HCT116 (cell line): ENCODE measurements at regions not wholly inside any gene's neighbourhood (a gene's known extent, or its start where the extent isn't known, plus 50 kb on each side); places are given as distances from the start of the nearest gene placed in this dataset.

Experiments used
- ATAC-seq: fragments of 200-7000 bp; cut with Tn5 transposase; 2 replicates; pipeline ENCODE4 v1.9.1; 2020; ENCODE audit warnings: mild to moderate bottlenecking, moderate library complexity
- BruUV-seq: library from RNA; stranded (reverse); fragments of 400-500 nt; replicated peaks from 2 replicates; lab custom pipeline; 2021; lab: Mats Ljungman, UMichigan
- CTCF ChIA-PET: fragments of 300-600 bp; sonication (Branson Sonifier 250); formaldehyde crosslinking; loops from one replicate; lab custom pipeline; 2021; ENCODE audit warnings: antibody characterized with exemption; lab: Charles Lee
- POLR2A ChIA-PET: fragments of 300-600, 350-600 bp; sonication (Branson Sonifier 250); formaldehyde crosslinking; loops from one replicate; lab custom pipeline; 2021; ENCODE audit warnings: antibody characterized with exemption; lab: Charles Lee
- RAD21 ChIA-PET, 2 experiments: fragments of 300-600 bp; sonication (Branson Sonifier 250); formaldehyde crosslinking; loops; one replicate each; lab custom pipeline; 2023; ENCODE audit warnings: low total read pairs in 2 of 2; ENCODE audit not compliant: uncharacterized antibody in 2 of 2, unreplicated experiment in 2 of 2, low non-redundant PET in 1 of 2; lab: Charles Lee
- DNase-seq: peaks from one replicate; pipeline ENCODE4 v3.0.0-alpha.2; 2010; ENCODE audit warnings: low read depth, low spot score
- H2AFZ ChIP-seq: fragments of 200-600 bp; shearing (Covaris generic), sonication (generic); 2 replicates; pipeline ENCODE4 v1.6.1; 2017; ENCODE audit warnings: low read depth, mixed run types, mixed read lengths, antibody characterized with exemption, low read length; ENCODE audit not compliant: poor library complexity, severe bottlenecking
- H3K27ac ChIP-seq: 2 replicates; pipeline ENCODE4 v1.5.1; 2012; ENCODE audit warnings: low read depth, low read length
- H3K27me3 ChIP-seq: fragments of 200-600 bp; sonication (generic); 2 replicates; pipeline ENCODE4 v1.6.1; 2016; ENCODE audit warnings: mixed run types, low read length, mixed read lengths; ENCODE audit not compliant: insufficient read depth
- H3K36me3 ChIP-seq, 2 experiments: fragments of 200-500 bp in 1 of 2; fragments of 200-600 bp in 1 of 2; sonication (Bioruptor generic) in 1 of 2; sonication (generic) in 1 of 2; 2 replicates each; pipeline versions ENCODE4 v1.5.1 to v1.6.1; 2014 to 2016; ENCODE audit warnings: low read length in 2 of 2, inconsistent platforms in 1 of 2, mixed read lengths in 1 of 2, mixed run types in 1 of 2; ENCODE audit not compliant: insufficient read depth in 2 of 2, control insufficient read depth in 1 of 2
- H3K4me1 ChIP-seq, 2 experiments: fragments of 200-600 bp in 1 of 2; sonication (generic) in 1 of 2; 2 replicates each; pipeline versions ENCODE4 v1.5.1 to v1.6.1; 2012 to 2017; ENCODE audit warnings: low read length in 2 of 2, inconsistent platforms in 1 of 2, mild to moderate bottlenecking in 1 of 2, mixed read lengths in 1 of 2, mixed run types in 1 of 2, moderate library complexity in 1 of 2; ENCODE audit not compliant: insufficient read depth in 2 of 2, control insufficient read depth in 1 of 2
- H3K4me2 ChIP-seq: fragments of 200-600 bp; sonication (generic); 2 replicates; pipeline ENCODE4 v1.6.1; 2017; ENCODE audit warnings: mixed run types, low read length, mixed read lengths
- H3K4me3 ChIP-seq, 2 experiments: fragments of 200-600 bp in 1 of 2; sonication (generic) in 1 of 2; replicated peaks in 1 of 2; 2 replicates each; pipeline ENCODE4 v1.5.1; 2011 to 2016; ENCODE audit warnings: low read length in 2 of 2, control low read depth in 1 of 2, low read depth in 1 of 2, mild to moderate bottlenecking in 1 of 2, mixed read lengths in 1 of 2, mixed run types in 1 of 2
- H3K79me2 ChIP-seq: fragments of 200-600 bp; sonication (generic); 2 replicates; pipeline ENCODE4 v1.6.1; 2017; ENCODE audit warnings: mild to moderate bottlenecking, mixed run types, low read length, moderate library complexity, mixed read lengths; ENCODE audit not compliant: insufficient read depth
- H3K9ac ChIP-seq: fragments of 200-600 bp; sonication (generic); 2 replicates; pipeline ENCODE4 v1.6.1; 2016; ENCODE audit warnings: low read length, mixed read lengths
- H3K9me2 ChIP-seq: fragments of 200-600 bp; sonication (generic), shearing (Covaris generic); 2 replicates; pipeline ENCODE4 v1.6.1; 2017; ENCODE audit warnings: mixed run types, mild to moderate bottlenecking, moderate library complexity; ENCODE audit not compliant: insufficient read depth
- H3K9me3 ChIP-seq, 2 experiments: fragments of 200-500 bp in 1 of 2; fragments of 200-600 bp in 1 of 2; sonication (Bioruptor generic) in 1 of 2; sonication (generic) in 1 of 2; 2 replicates each; pipeline ENCODE4 v1.6.1; 2014 to 2017; ENCODE audit warnings: low read length in 2 of 2, mixed read lengths in 2 of 2, inconsistent platforms in 1 of 2, low read depth in 1 of 2, mild to moderate bottlenecking in 1 of 2, mixed run types in 1 of 2, moderate library complexity in 1 of 2; ENCODE audit not compliant: control insufficient read depth in 1 of 2, insufficient read depth in 1 of 2
- H4K20me1 ChIP-seq: fragments of 200-600 bp; sonication (generic), shearing (Covaris generic); 2 replicates; pipeline ENCODE4 v1.6.1; 2017; ENCODE audit warnings: mixed run types, mild to moderate bottlenecking, moderate library complexity; ENCODE audit not compliant: insufficient read depth
- ATF3 ChIP-seq: IDR thresholded peaks from 2 replicates; pipeline ENCODE4 v1.6.1; 2012
- EZH2 ChIP-seq: fragments of 200-600 bp; sonication (generic); IDR thresholded peaks from 2 replicates; pipeline ENCODE4 v1.6.1; 2017; ENCODE audit warnings: antibody characterized with exemption, mixed run types
- EZH2phosphoT487 ChIP-seq: fragments of 200-600 bp; IDR thresholded peaks from 2 replicates; pipeline ENCODE4 v1.6.1; 2018; ENCODE audit warnings: antibody characterized with exemption, borderline replicate concordance
- MAX ChIP-seq: IDR thresholded peaks from 2 replicates; pipeline ENCODE4 v1.6.1; 2012
- TCF7L2 ChIP-seq: IDR thresholded peaks from 2 replicates; pipeline ENCODE4 v1.7.0; 2011; ENCODE audit warnings: borderline replicate concordance, inconsistent platforms; ENCODE audit not compliant: insufficient read depth, insufficient read length; ENCODE audit errors: extremely low read depth
- YY1 ChIP-seq: IDR thresholded peaks from 2 replicates; pipeline ENCODE4 v1.6.1; 2011; ENCODE audit warnings: low read length, low read depth, moderate library complexity, mild to moderate bottlenecking; ENCODE audit not compliant: insufficient replicate concordance; ENCODE audit errors: extremely low read depth
- ZBTB33 ChIP-seq: IDR thresholded peaks from 2 replicates; pipeline ENCODE4 v1.6.1; 2011; ENCODE audit warnings: mild to moderate bottlenecking, low read length, moderate library complexity; ENCODE audit not compliant: insufficient replicate concordance; ENCODE audit errors: extremely low read depth
- ZFX ChIP-seq: fragments of 450-650 bp; IDR thresholded peaks from 2 replicates; pipeline ENCODE4 v1.6.1; 2017
- ZNF274 ChIP-seq: fragments of 200-500 bp; sonication (Bioruptor generic); IDR thresholded peaks from 2 replicates; pipeline ENCODE4 v1.6.1; 2014; ENCODE audit warnings: mild to moderate bottlenecking, low read depth, low read length, inconsistent platforms
- intact Hi-C: fragments of 100-400 bp; cut with micrococcal nuclease; formaldehyde crosslinking; loops from 2 replicates; pipeline ENCODE4 v1.10.0; 2022

GRCh38 chr12:125515887-125516286, 450.7 kb downstream of the AACS start:
- Histone ChIP-seq H4K20me1 (no peaks in the 10 kb centered on the region), H3K4me2 (no peak overlapping the region), H3K36me3 (no peaks in the 10 kb centered on the region), H2AFZ (no peak overlapping the region), H3K4me1 (no peaks in the 10 kb centered on the region), H3K9me2 (no peaks in the 10 kb centered on the region), H3K4me3 (no peak overlapping the region), H3K27ac (no peak overlapping the region), H3K79me2 (no peaks in the 10 kb centered on the region), H3K9me3 (no peaks in the 10 kb centered on the region), H3K9ac (no peak overlapping the region), H3K27me3 (no peaks in the 10 kb centered on the region)
- ChIA-PET RAD21 (no interaction called here), POLR2A (no interaction called here), CTCF (no interaction called here)
- intact Hi-C loops = no loop called here
- BruUV-seq = no TSS peak
- DNase-seq (no peak), ATAC-seq (no peak)
- no peak for TF ChIP-seq TCF7L2
- no peak for TF ChIP-seq ZFX
- TF ChIP-seq ZNF274 = no peak
- no peak for TF ChIP-seq ATF3
- no peak for TF ChIP-seq MAX
- no peak for TF ChIP-seq YY1
- TF ChIP-seq EZH2 = no peak
- no peak for TF ChIP-seq ZBTB33
- no peak for TF ChIP-seq EZH2phosphoT487
